ENCODE measurements at regions not wholly inside any gene's neighbourhood (a gene's known extent, or its start where the extent isn't known, plus 50 kb on each side); places are given as distances from the start of the nearest gene placed in this dataset.

- H3K4me3 ChIP-seq (ENCODE audit: low read depth, low read length) = no peak overlapping the region
- TF ChIP-seq CTCF (IDR thresholded peaks at IDR 0.05; ENCODE audit: insufficient read depth, low read depth, low read length, missing control alignments) = no peak
- no peak for DNase-seq (ENCODE audit: low read depth)
These were observed 75.6 kb upstream of the APCDD1 start for GRCh38 chr18:10378688-10379420.

GRCh38 chr18:10379522-10379921 is 74.9 kb upstream of the APCDD1 start:
- H3K4me3 ChIP-seq (ENCODE audit: low read depth, low read length) = no peak overlapping the region
- DNase-seq (ENCODE audit: low read depth) = no peak
- TF ChIP-seq CTCF (IDR thresholded peaks at IDR 0.05; ENCODE audit: insufficient read depth, low read depth, low read length, missing control alignments) = no peak

DNA sequence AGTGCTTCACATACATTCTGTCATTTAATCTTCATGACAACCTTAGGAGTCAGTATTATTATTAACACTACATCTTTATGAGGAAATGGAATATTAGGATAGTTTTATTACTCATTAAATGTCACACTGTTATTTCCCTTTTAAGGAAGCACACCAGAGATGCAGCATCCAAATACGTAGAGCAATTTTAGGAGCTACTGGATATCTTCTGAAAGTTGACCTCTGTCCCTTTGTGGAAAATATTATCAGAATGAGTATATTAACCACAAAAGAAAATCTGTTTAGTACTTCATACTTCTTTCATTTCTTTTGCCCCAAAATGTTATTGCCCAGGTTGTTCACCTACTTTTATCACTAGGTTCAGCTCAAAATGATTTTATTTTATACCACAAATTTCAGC is 72.9 kb upstream of the APCDD1 start:
- H3K4me3 ChIP-seq (ENCODE audit: low read depth, low read length) = no peak overlapping the region
- DNase-seq (ENCODE audit: low read depth) = no peak
- no peak for TF ChIP-seq CTCF (IDR thresholded peaks at IDR 0.05; ENCODE audit: insufficient read depth, low read depth, low read length, missing control alignments)

- H3K4me3 ChIP-seq (ENCODE audit: low read depth, low read length) = no peak overlapping the region
- DNase-seq (ENCODE audit: low read depth) = no peak
- no peak for TF ChIP-seq CTCF (IDR thresholded peaks at IDR 0.05; ENCODE audit: insufficient read depth, low read depth, low read length, missing control alignments)
These were observed 72.5 kb upstream of the APCDD1 start for GRCh38 chr18:10381951-10382350.

DNA sequence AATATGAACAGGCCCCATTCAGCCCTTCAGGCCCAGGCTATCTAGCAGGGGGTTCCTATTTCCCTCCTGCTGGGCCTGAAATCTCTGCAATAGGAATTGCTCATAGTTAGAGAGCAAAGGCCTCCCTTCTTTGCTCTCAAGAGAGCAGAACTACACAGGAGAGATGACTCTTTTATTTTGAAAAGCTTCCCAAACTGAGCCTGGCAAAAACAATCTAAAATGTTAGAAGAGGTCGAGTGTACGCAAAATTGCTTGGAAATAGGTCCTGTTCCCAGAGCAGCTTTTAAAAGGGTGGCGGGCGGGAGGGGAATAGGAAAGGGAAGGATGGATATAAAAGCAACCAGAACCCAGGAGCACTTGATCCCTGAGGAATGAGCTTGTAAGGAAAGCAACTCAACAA is 68.4 kb upstream of the APCDD1 start:
- no peak overlapping the region for H3K4me3 ChIP-seq (ENCODE audit: low read depth, low read length)

DNA sequence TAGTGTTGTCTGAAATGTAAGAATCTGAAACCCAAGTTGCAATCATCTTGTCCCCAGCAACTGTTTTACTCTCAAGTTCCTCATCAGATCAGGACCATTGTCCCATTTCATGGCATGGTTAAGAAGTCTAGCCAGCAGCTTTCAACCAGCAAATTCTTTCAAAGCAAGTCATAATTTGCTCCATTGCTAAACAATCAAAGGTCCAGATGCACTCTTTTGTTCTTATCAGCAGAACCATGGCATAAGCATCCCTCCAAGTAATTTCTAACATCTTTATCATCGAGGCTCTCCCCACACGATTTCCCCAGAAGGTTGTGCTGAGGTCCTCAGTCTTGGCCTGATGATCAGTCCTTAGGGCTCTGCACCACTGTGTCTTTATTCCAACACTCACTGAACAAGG is 67.5 kb upstream of the APCDD1 start:
- no peak for DNase-seq (ENCODE audit: low read depth)
- TF ChIP-seq CTCF (IDR thresholded peaks at IDR 0.05; ENCODE audit: insufficient read depth, low read depth, low read length, missing control alignments) = no peak
- no peak overlapping the region for H3K4me3 ChIP-seq (ENCODE audit: low read depth, low read length)

More for the DNA sequence above, 68.4 kb upstream of the APCDD1 start:
- DNase-seq (ENCODE audit: low read depth) = no peak
- TF ChIP-seq CTCF (IDR thresholded peaks at IDR 0.05; ENCODE audit: insufficient read depth, low read depth, low read length, missing control alignments) = no peak

DNA sequence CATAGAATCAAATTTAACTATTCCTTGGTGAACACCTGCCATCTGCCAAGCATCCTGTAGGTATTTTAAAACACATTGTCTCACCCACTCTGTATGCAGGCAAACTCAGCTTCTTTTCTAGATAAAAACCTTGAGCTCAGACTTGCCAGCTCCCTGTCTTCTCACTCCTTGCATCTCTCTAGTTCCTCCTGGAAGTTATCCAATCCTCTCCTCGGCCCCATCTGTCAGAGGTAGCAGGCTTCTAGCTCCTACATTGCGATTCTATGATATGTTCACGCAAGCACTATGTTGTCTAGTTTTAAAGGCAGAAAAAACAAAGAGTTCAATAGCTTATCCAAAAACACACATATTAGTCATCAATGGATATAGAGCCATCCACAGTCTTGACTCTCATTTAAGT is 67.0 kb upstream of the APCDD1 start:
- no peak for DNase-seq (ENCODE audit: low read depth)
- no peak overlapping the region for H3K4me3 ChIP-seq (ENCODE audit: low read depth, low read length)
- TF ChIP-seq CTCF (IDR thresholded peaks at IDR 0.05; ENCODE audit: insufficient read depth, low read depth, low read length, missing control alignments) = no peak
